Heart left ventricle (tissue), 16 donors: ENCODE measurements at regions not wholly inside any gene's neighbourhood (a gene's known extent, or its start where the extent isn't known, plus 50 kb on each side); places are given as distances from the start of the nearest gene placed in this dataset.

Source experiments
- ATAC-seq, 4 donors: fragments of 200-7000 bp; cut with Tn5 transposase; one replicate each; pipeline ENCODE4 v1.9.1; 2020 to 2022; ENCODE audit warnings: moderate library complexity in 4 of 4, mild to moderate bottlenecking in 3 of 4, moderate number of reproducible peaks in 1 of 4
- DNase-seq, 5 donors: peaks; one replicate each; pipeline ENCODE4 v3.0.0-alpha.2; 2020
- H3K27ac ChIP-seq, 12 donors: fragments of 200-600 bp; sonication (generic) in 4 of 12; one replicate each; pipeline versions ENCODE4 v1.5.0 to v1.8.0; 2016 to 2022; ENCODE audit warnings: mild to moderate bottlenecking in 2 of 12
- H3K27me3 ChIP-seq, 9 donors: fragments of 200-600 bp; sonication (generic) in 2 of 9; one replicate each; pipeline versions ENCODE4 v1.5.1 to v1.8.0; 2016 to 2022; ENCODE audit warnings: mild to moderate bottlenecking in 3 of 9
- H3K36me3 ChIP-seq, 9 donors: fragments of 200-600 bp; sonication (generic) in 2 of 9; one replicate each; pipeline versions ENCODE4 v1.5.0 to v1.8.0; 2018 to 2022; ENCODE audit warnings: mild to moderate bottlenecking in 2 of 9
- H3K4me1 ChIP-seq, 12 donors: fragments of 200-600 bp; sonication (generic) in 4 of 12; one replicate each; pipeline versions ENCODE4 v1.5.0 to v1.8.0; 2016 to 2022; ENCODE audit warnings: mild to moderate bottlenecking in 3 of 12
- H3K4me3 ChIP-seq, 12 donors: fragments of 200-600 bp; sonication (generic) in 4 of 12; one replicate each; pipeline versions ENCODE4 v1.5.0 to v1.8.0; 2017 to 2022; ENCODE audit warnings: mild to moderate bottlenecking in 9 of 12, moderate library complexity in 4 of 12
- H3K9me3 ChIP-seq, 12 donors: fragments of 200-600 bp; sonication (generic) in 4 of 12; one replicate each; pipeline versions ENCODE4 v1.5.0 to v1.8.0; 2016 to 2022; ENCODE audit warnings: mild to moderate bottlenecking in 1 of 12
- CTCF ChIP-seq, 12 donors: fragments of 200-600 bp; sonication (generic) in 4 of 12; IDR thresholded peaks; one replicate each; pipeline versions ENCODE4 v1.5.0 to v1.8.0; 2018 to 2022; ENCODE audit warnings: antibody characterized with exemption in 12 of 12, mild to moderate bottlenecking in 5 of 12
- POLR2A ChIP-seq, 2 donors: fragments of 450-650 bp; IDR thresholded peaks; one replicate each; pipeline ENCODE4 v1.6.1; 2017; ENCODE audit warnings: antibody characterized with exemption in 2 of 2, mild to moderate bottlenecking in 2 of 2, moderate library complexity in 2 of 2
- WGBS, 4 donors: extraction: QIAGEN DNeasy Blood & Tissue Kit in 2 of 4; methylation state at CpG; one replicate each; pipeline versions ENCODE4 v1.1.5 to v1.1.7; 2013 to 2018; 5-methylcytosine and 5-hydroxymethylcytosine counted together
- intact Hi-C, 10 donors: fragments of 100-400 bp; cut with DNase I; formaldehyde crosslinking; loops; one replicate each; pipeline versions ENCODE4 v1.11.1 to v1.14.2; 2022
- donor health status: ischemic (EF 13 %, LVEDD 7.1; RV severe dilation, severe dysfunction).
- donor health status: healthy with polysubstance abuse.
- donor health status: DM: no; HTN: yes; CAD: no.
- donor health status: DM: no; HTN: no; CAD: no.
- donor health status: ischemic (EF 25% LVEDD 6.9; RV normal size, moderate dysfunction).
- donor health status: ischemic (EF 25% LVEDD 5.7; RV mildly dilated, moderate dysfunction).
- donor health status: healthy.
- donor health status: DM: yes; HTN: yes; CAD: no.
- donor health status: ischemic (EF 35%, LVEDD 5.7; RV mildly dilated, moderate dysfunction).
- donor health status: nonischemic (EF 11% LVEDD 7.7; RV severe dilation, severe dysfunction).
- donor health status: DM: yes; HTN: yes; CAD: no.
- donor health status: PGD.
- donor health status: ischemic (EF 29% LVEDD 5.4; RV normal size, mild dysfunction).
- donor health status: nonischemic (EF 23%, LVEDD 6.1; RV moderate dilation, normal function).

- Histone ChIP-seq H3K27ac (no peak overlapping the region), H3K36me3 (no peaks in the 10 kb centered on the region), H3K4me3 (no peak overlapping the region), H3K27me3 (no peaks in the 10 kb centered on the region), H3K4me1 (peaks cover 0 to 12% (median 4%) of the 10 kb centered on the region in 12 donors), H3K9me3 (no peaks in the 10 kb centered on the region)
- DNase-seq (no peak), ATAC-seq (no peak)
- intact Hi-C loops, result loop anchor here in 2 of 10 donors (10.0 kb wide), 1 partner anchor 49 kb away; no protein-coding TSS in a partner anchor
- TF ChIP-seq POLR2A (IDR thresholded peaks at IDR 0.05) (no peak), CTCF (IDR thresholded peaks at IDR 0.05) (no peak)
- 77 to 90% (median 86%) methylated on average over 4 of the region's 4 CpGs for WGBS, 4 donors
These were observed 67.4 kb upstream of the CCDC112 start for GRCh38 chr5:115363879-115364278.

GRCh38 chr5:115360046-115360685 lies 63.7 kb upstream of the CCDC112 start:
- no peaks in the 10 kb centered on the region for H3K27me3 ChIP-seq
- H3K9me3 ChIP-seq, result peaks cover 0 to 4% (median 0%) of the 10 kb centered on the region in 12 donors
- WGBS, 4 donors, result 73 to 84% (median 81%) methylated on average over 5 of the region's 5 CpGs
- H3K4me1 ChIP-seq, result no peaks in the 10 kb centered on the region
- no peak overlapping the region for H3K4me3 ChIP-seq
- no peaks in the 10 kb centered on the region for H3K36me3 ChIP-seq
- no peak for DNase-seq
- ATAC-seq, result no peak
- TF ChIP-seq CTCF (IDR thresholded peaks at IDR 0.05) (no peak), POLR2A (IDR thresholded peaks at IDR 0.05) (no peak)
- no peak overlapping the region for H3K27ac ChIP-seq
- intact Hi-C loops, result loop anchor here in 2 of 10 donors (10.0 kb wide), 1 partner anchor 45 kb away; no protein-coding TSS in a partner anchor

- H3K9me3 ChIP-seq, result peaks cover 0 to 20% (median 3%) of the 10 kb centered on the region in 12 donors
- intact Hi-C loops, result no loop called here
- H3K4me1 ChIP-seq, result no peaks in the 10 kb centered on the region
- ATAC-seq (no peak), DNase-seq (no peak)
- no peak overlapping the region for H3K27ac ChIP-seq
- no peaks in the 10 kb centered on the region for H3K27me3 ChIP-seq
- no peaks in the 10 kb centered on the region for H3K36me3 ChIP-seq
- H3K4me3 ChIP-seq, result no peak overlapping the region
- TF ChIP-seq CTCF (IDR thresholded peaks at IDR 0.05) (no peak), POLR2A (IDR thresholded peaks at IDR 0.05) (no peak)
- 78 to 86% (median 84%) methylated on average over 4 of the region's 4 CpGs for WGBS, 4 donors
These were observed 59.4 kb upstream of the CCDC112 start for GRCh38 chr5:115355767-115356381.

- H3K36me3 ChIP-seq, result no peaks in the 10 kb centered on the region
- DNase-seq (no peak), ATAC-seq (no peak)
- 61 to 83% (median 73%) methylated on average over 1 of the region's 1 CpG for WGBS, 4 donors
- H3K4me3 ChIP-seq, result no peak overlapping the region
- intact Hi-C loops, result no loop called here
- peaks cover 0 to 2% (median 0%) of the 10 kb centered on the region in 12 donors for H3K4me1 ChIP-seq
- no peaks in the 10 kb centered on the region for H3K27me3 ChIP-seq
- TF ChIP-seq POLR2A (IDR thresholded peaks at IDR 0.05) (no peak), CTCF (IDR thresholded peaks at IDR 0.05) (no peak)
- H3K27ac ChIP-seq, result no peak overlapping the region
- H3K9me3 ChIP-seq, result peaks cover 0 to 20% (median 3%) of the 10 kb centered on the region in 12 donors
These were observed 58.6 kb upstream of the CCDC112 start for GRCh38 chr5:115355095-115355494.
